Calu3 (cell line): ENCODE measurements at regions not wholly inside any gene's neighbourhood (a gene's known extent, or its start where the extent isn't known, plus 50 kb on each side); places are given as distances from the start of the nearest gene placed in this dataset.

Experiments
- BruUV-seq: library from RNA; stranded (reverse); fragments of 400-500 nt; replicated peaks from 2 replicates; lab custom pipeline; 2021; lab: Mats Ljungman, UMichigan
- CTCF ChIA-PET: fragments of 300-600 bp; sonication (Branson Sonifier 250); formaldehyde crosslinking; loops from one replicate; lab custom pipeline; 2022; ENCODE audit warnings: antibody characterized with exemption; lab: Charles Lee
- DNase-seq: peaks from one replicate; pipeline ENCODE4 v3.0.0; 2022
- H3K27ac Mint-ChIP-seq: one replicate; pipeline ENCODE4 v1.8.0; 2022; ENCODE audit warnings: mixed read lengths; ENCODE audit not compliant: unreplicated experiment
- H3K27me3 Mint-ChIP-seq: one replicate; pipeline ENCODE4 v1.8.0; 2022; ENCODE audit warnings: mixed read lengths; ENCODE audit not compliant: unreplicated experiment
- H3K36me3 Mint-ChIP-seq: one replicate; pipeline ENCODE4 v1.8.0; 2022; ENCODE audit warnings: mild to moderate bottlenecking, moderate library complexity, mixed read lengths; ENCODE audit not compliant: insufficient read depth, unreplicated experiment
- H3K4me1 Mint-ChIP-seq: one replicate; pipeline ENCODE4 v1.8.0; 2022; ENCODE audit warnings: mild to moderate bottlenecking, low read depth, mixed read lengths; ENCODE audit not compliant: unreplicated experiment
- H3K4me3 Mint-ChIP-seq: one replicate; pipeline ENCODE4 v1.8.0; 2022; ENCODE audit warnings: mild to moderate bottlenecking, low read depth, moderate library complexity, mixed read lengths; ENCODE audit not compliant: unreplicated experiment
- H3K9me3 Mint-ChIP-seq: one replicate; pipeline ENCODE4 v1.8.0; 2022; ENCODE audit warnings: low read depth, mixed read lengths; ENCODE audit not compliant: unreplicated experiment
- intact Hi-C: fragments of 100-400 bp; cut with micrococcal nuclease; formaldehyde crosslinking; loops from one replicate; pipeline ENCODE4 v1.10.0; 2022; ENCODE audit not compliant: unreplicated experiment
- TF ChIP-seq, protein P1 (sequence below): fragments of 200-600 bp; IDR thresholded peaks from one replicate; pipeline ENCODE4 v1.8.0; 2022; ENCODE audit warnings: antibody characterized with exemption; ENCODE audit not compliant: unreplicated experiment

DNA sequence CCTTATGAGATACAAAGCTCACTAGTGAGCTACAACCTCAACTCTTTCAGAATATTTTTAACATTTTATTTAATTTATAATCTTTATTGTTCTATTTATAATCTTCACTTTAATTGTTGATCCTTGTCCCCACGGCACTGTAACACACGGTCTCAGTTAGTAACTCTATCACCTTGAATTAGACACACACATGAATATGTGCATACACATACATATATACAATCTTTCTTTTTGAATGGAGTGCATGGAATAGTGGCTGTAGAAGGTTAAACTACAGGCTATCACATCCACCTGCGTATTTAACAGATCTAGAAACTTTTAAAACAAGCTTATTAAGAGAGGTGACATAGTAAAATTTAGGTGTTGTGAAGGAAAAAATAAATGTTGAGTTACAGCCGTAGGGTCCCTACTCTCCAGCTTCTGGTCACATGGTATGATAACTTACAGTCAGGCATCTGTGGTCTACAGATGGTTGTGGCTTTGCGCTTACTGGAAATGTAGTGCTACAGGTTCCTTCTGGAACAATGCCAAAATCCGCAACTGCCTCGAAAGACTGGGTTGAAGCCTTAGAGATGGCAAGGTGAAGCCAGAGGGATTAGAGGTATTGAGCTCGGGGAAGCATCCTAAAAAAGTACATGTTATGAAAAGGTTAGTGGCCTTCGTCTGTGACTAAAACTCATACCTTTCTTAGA lies 1324.1 kb upstream of the SLC39A10 start:
- CTCF ChIA-PET, result no interaction called here
- TF ChIP-seq, protein P1, sequence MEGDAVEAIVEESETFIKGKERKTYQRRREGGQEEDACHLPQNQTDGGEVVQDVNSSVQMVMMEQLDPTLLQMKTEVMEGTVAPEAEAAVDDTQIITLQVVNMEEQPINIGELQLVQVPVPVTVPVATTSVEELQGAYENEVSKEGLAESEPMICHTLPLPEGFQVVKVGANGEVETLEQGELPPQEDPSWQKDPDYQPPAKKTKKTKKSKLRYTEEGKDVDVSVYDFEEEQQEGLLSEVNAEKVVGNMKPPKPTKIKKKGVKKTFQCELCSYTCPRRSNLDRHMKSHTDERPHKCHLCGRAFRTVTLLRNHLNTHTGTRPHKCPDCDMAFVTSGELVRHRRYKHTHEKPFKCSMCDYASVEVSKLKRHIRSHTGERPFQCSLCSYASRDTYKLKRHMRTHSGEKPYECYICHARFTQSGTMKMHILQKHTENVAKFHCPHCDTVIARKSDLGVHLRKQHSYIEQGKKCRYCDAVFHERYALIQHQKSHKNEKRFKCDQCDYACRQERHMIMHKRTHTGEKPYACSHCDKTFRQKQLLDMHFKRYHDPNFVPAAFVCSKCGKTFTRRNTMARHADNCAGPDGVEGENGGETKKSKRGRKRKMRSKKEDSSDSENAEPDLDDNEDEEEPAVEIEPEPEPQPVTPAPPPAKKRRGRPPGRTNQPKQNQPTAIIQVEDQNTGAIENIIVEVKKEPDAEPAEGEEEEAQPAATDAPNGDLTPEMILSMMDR, result no peak

DNA sequence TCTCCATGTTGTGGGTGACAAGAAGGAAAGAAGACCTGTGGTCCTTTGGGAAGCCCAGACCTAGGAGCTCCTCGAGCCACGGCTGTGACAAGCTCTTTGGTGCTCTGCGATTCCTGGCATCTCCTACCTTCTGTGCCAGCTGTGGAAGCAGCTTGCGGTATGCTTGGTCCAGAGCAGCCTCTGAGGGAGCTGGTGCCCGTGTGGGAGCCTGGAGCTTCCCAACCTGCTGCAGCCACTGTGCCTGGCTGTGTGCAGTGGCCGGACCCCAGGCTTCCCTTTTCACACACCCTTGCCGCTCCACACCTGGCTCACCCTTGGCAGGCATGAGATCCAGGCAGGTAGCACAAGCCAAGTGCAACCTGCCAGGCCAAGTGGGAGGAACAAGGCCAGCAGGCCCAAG lies 1328.6 kb upstream of the SLC39A10 start:
- Mint-ChIP-seq H3K36me3 (no peaks in the 10 kb centered on the region), H3K4me1 (no peaks in the 10 kb centered on the region), H3K27me3 (no peaks in the 10 kb centered on the region), H3K9me3 (peaks cover 2% of the 10 kb centered on the region), H3K4me3 (no peak overlapping the region), H3K27ac (no peak overlapping the region)
- no peak for DNase-seq
- CTCF ChIA-PET, result no interaction called here
- BruUV-seq, result no TSS peak
- intact Hi-C loops, result no loop called here
- TF ChIP-seq, protein P1, result no peak

More for the DNA sequence above, 1324.1 kb upstream of the SLC39A10 start:
- H3K36me3 Mint-ChIP-seq, result no peaks in the 10 kb centered on the region
- no peak for DNase-seq
- no peak overlapping the region for H3K4me3 Mint-ChIP-seq
- no peak overlapping the region for H3K27ac Mint-ChIP-seq
- no TSS peak for BruUV-seq
- intact Hi-C loops, result no loop called here
- H3K9me3 Mint-ChIP-seq, result peaks cover 2% of the 10 kb centered on the region
- H3K4me1 Mint-ChIP-seq, result no peaks in the 10 kb centered on the region
- H3K27me3 Mint-ChIP-seq, result no peaks in the 10 kb centered on the region

DNA sequence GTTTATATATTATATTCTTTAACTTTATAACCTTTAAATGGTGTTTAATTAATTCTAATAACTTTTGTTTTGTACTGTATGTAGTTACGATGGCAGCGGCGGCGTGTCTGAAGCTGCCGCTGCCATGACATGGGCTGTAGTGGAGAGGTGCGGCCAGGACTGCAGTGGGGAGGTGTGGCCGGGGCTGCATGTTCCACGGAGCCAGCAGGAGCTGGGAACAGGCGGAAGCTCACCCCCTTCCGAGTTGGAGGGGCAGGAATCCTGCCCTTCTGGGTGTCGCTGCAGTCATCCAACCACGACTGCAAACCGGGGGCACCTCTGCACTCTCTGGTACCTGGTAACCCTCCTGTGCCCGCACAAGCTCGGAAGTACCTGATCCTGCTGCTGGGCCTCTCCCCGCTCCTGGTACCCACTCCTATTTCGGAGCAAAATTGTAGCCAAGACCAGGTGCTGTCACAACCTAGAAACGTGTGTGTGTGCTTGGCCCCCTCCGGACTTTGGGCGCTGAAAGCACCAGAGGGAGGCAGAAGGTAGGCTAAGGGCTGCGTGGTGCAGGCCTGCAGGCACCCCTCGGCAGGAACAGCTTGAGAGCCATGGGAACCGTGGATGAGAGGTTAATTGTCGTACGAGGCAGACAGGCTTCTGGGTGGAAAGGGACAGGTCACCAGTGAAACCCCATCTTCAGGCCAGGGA lies 1329.7 kb upstream of the SLC39A10 start:
- H3K27ac Mint-ChIP-seq, result no peak overlapping the region
- H3K9me3 Mint-ChIP-seq, result peaks cover 2% of the 10 kb centered on the region
- no TSS peak for BruUV-seq
- no peak for DNase-seq
- TF ChIP-seq, protein P1, result no peak
- H3K27me3 Mint-ChIP-seq, result no peaks in the 10 kb centered on the region
- no peaks in the 10 kb centered on the region for H3K4me1 Mint-ChIP-seq
- no peak overlapping the region for H3K4me3 Mint-ChIP-seq
- CTCF ChIA-PET, result no interaction called here
- H3K36me3 Mint-ChIP-seq, result no peaks in the 10 kb centered on the region
- intact Hi-C loops, result no loop called here

DNA sequence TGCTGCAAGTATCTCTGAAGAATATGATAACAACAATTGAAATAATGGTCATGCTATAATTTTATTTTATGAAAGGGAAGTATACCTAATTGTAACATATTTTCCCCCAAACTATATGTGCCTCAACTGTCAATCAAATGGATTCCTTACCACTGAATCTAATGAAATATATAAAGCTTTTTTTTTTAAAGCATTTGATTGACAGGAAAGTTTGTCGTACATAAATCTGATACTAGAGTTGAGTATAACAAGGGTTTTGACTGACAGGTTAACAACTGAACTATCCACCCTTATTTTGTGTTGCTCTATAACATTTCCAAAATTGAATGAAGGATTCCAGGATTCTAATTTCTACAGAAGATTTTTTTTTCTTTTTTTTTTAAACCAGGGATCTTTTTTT lies 1333.3 kb upstream of the SLC39A10 start:
- BruUV-seq, result no TSS peak
- Mint-ChIP-seq H3K9me3 (peaks cover 2% of the 10 kb centered on the region), H3K4me3 (no peak overlapping the region), H3K36me3 (no peaks in the 10 kb centered on the region), H3K27me3 (no peaks in the 10 kb centered on the region), H3K4me1 (no peaks in the 10 kb centered on the region), H3K27ac (no peak overlapping the region)
- TF ChIP-seq, protein P1, result no peak
- intact Hi-C loops, result no loop called here
- no peak for DNase-seq
- CTCF ChIA-PET, result no interaction called here
